ENCODE measurements at regions not wholly inside any gene's neighbourhood (a gene's known extent, or its start where the extent isn't known, plus 50 kb on each side); places are given as distances from the start of the nearest gene placed in this dataset.

GRCh38 chr1:170410401-170411166 lies 121.4 kb upstream of the GORAB start:
- Histone ChIP-seq H3K79me1 (ENCODE audit: low read depth, low read length) (no peaks in the 10 kb centered on the region), H3K36me3 (ENCODE audit: control insufficient read depth in 2 of 4, insufficient read depth in 4 of 4, low read length in 3 of 4) (no peaks in the 10 kb centered on the region), H3K4me1 (replicated peaks in 1 of 4; ENCODE audit: control insufficient read depth in 3 of 4, insufficient read depth in 4 of 4, low read length in 3 of 4) (no peaks in the 10 kb centered on the region), H3K4ac (replicated peaks; ENCODE audit: insufficient read length, low read depth, low read length) (no peak overlapping the region), H2AFZ (ENCODE audit: low read length) (no peak overlapping the region), H2AK5ac (ENCODE audit: low read depth, low read length) (no peak overlapping the region), H3K9me3 (ENCODE audit: insufficient read depth in 2 of 2, low read depth in 1 of 2, low read length in 1 of 2) (no peaks in the 10 kb centered on the region), H4K8ac (ENCODE audit: extremely low read depth, insufficient read depth, low read length) (no peak overlapping the region), H3K18ac (ENCODE audit: extremely low read depth, low read length) (no peak overlapping the region), H3K23ac (ENCODE audit: insufficient read length) (no peak overlapping the region), H3K56ac (replicated peaks; ENCODE audit: insufficient read length, low read depth, low read length) (no peak overlapping the region), H4K91ac (replicated peaks; ENCODE audit: insufficient read length, low read length) (no peak overlapping the region), H4K5ac (ENCODE audit: insufficient read length, low read depth, low read length) (no peak overlapping the region), H3K4me2 (ENCODE audit: insufficient read depth in 1 of 2, low read depth in 2 of 2, low read length in 2 of 2) (no peak overlapping the region), H4K20me1 (replicated peaks in 1 of 2; ENCODE audit: control insufficient read depth in 1 of 2, insufficient read depth in 2 of 2, low read length in 2 of 2) (no peaks in the 10 kb centered on the region), H2BK12ac (ENCODE audit: low read depth, low read length) (no peak overlapping the region), H3K14ac (ENCODE audit: insufficient read length) (no peak overlapping the region), H3K23me2 (ENCODE audit: low read depth, low read length) (no peaks in the 10 kb centered on the region), H3K79me2 (ENCODE audit: control insufficient read depth in 1 of 2, insufficient read depth in 2 of 2, low read length in 2 of 2) (no peaks in the 10 kb centered on the region), H2BK120ac (replicated peaks; ENCODE audit: low read depth, low read length) (no peak overlapping the region), H2BK15ac (ENCODE audit: low read length) (no peak overlapping the region), H3K9ac (replicated peaks in 1 of 4; ENCODE audit: extremely low read depth in 1 of 4, low read depth in 3 of 4, low read length in 3 of 4) (no peak overlapping the region), H3K27ac (ENCODE audit: low read depth, low read length) (no peak overlapping the region), H3K4me3 (ENCODE audit: extremely low read depth in 1 of 4, insufficient read depth in 2 of 4, low read depth in 3 of 4, low read length in 4 of 4) (no peak overlapping the region), H2BK20ac (ENCODE audit: low read length) (no peak overlapping the region), H3K27me3 (replicated peaks in 1 of 4; ENCODE audit: control insufficient read depth in 3 of 4, extremely low read depth in 1 of 4, insufficient read depth in 3 of 4, low read length in 3 of 4) (no peaks in the 10 kb centered on the region), H2BK5ac (ENCODE audit: low read depth, low read length) (no peak overlapping the region)
- WGBS, 2 experiments (ENCODE audit: extremely low coverage in 1 of 2, insufficient coverage in 1 of 2, insufficient read length in 1 of 2, insufficient replicate concordance in 2 of 2, low coverage in 1 of 2, low lambda C conversion rate in 2 of 2, missing lambda C conversion rate in 1 of 2): 95% methylated on average over 2 of the region's 2 CpGs; no CpG with 5 or more reads in 1 of the 2 experiments
- FAIRE-seq (no peak), DNase-seq (ENCODE audit: low read depth in 1 of 2, low spot score in 2 of 2) (no peak)
- ChIA-PET CTCF (ENCODE audit: partially characterized antibody) (interaction anchor here (0.6 kb wide), 1 partner anchor 265 kb away, joined by 3 read pairs; no protein-coding TSS in a partner anchor), POLR2A (ENCODE audit: partially characterized antibody) (no interaction called here)
- TF ChIP-seq CTBP2 (IDR thresholded peaks at IDR 0.05; ENCODE audit: borderline replicate concordance, insufficient read depth, insufficient read length, low read length): no peak
- TF ChIP-seq CBX8 (IDR thresholded peaks at IDR 0.05; ENCODE audit: borderline replicate concordance, low read depth, low read length): no peak
- TF ChIP-seq BRCA1 (IDR thresholded peaks at IDR 0.05; ENCODE audit: low read depth, low read length): no peak
- no peak for TF ChIP-seq CHD1 (IDR thresholded peaks at IDR 0.05; ENCODE audit: low read depth, low read length)
- no peak for TF ChIP-seq SP2 (IDR thresholded peaks at IDR 0.05; ENCODE audit: low read length)
- TF ChIP-seq FOSL1 (IDR thresholded peaks at IDR 0.05; ENCODE audit: insufficient read depth, low read depth, low read length): no peak
- TF ChIP-seq NANOG (IDR thresholded peaks at IDR 0.05; ENCODE audit: insufficient read depth, low read depth, low read length, poor library complexity, severe bottlenecking): no peak
- no peak for TF ChIP-seq KDM1A (IDR thresholded peaks at IDR 0.05; ENCODE audit: borderline replicate concordance, low read length)
- no peak for TF ChIP-seq SP1 (IDR thresholded peaks at IDR 0.05; ENCODE audit: low read depth, low read length)
- no peak for TF ChIP-seq TBP (IDR thresholded peaks at IDR 0.05; ENCODE audit: low read depth, low read length)
- TF ChIP-seq CREB1 (IDR thresholded peaks at IDR 0.05): no peak
- TF ChIP-seq MAFK (IDR thresholded peaks at IDR 0.05; ENCODE audit: low read depth, low read length): no peak
- no peak for TF ChIP-seq KDM4A (IDR thresholded peaks at IDR 0.05; ENCODE audit: low read depth, low read length, severe bottlenecking)
- TF ChIP-seq TAF1 (IDR thresholded peaks at IDR 0.05; ENCODE audit: low read depth, low read length): no peak
- no peak for TF ChIP-seq CBX5 (IDR thresholded peaks at IDR 0.05; ENCODE audit: low read depth, low read length)

All from H1 (cell line).